Esophagus (tissue), 2 donors: ENCODE measurements at regions not wholly inside any gene's neighbourhood (a gene's known extent, or its start where the extent isn't known, plus 50 kb on each side); places are given as distances from the start of the nearest gene placed in this dataset.
"Not testable (repeated sequence)": the region's sequence is repeated elsewhere in the genome, so short reads cannot be mapped to it uniquely, and the experiment has no call there.

ENCODE experiments used
- H3K27ac ChIP-seq, 2 donors: one replicate each; pipeline ENCODE4 v1.5.1; 2013; ENCODE audit warnings: low read depth in 2 of 2, mild to moderate bottlenecking in 2 of 2, inconsistent platforms in 1 of 2, low read length in 1 of 2, moderate library complexity in 1 of 2
- H3K27me3 ChIP-seq, 2 donors: one replicate each; pipeline ENCODE4 v1.6.1; 2013; ENCODE audit warnings: low read length in 2 of 2, control low read depth in 1 of 2, mild to moderate bottlenecking in 1 of 2; ENCODE audit not compliant: insufficient read depth in 2 of 2, control insufficient read depth in 1 of 2
- H3K36me3 ChIP-seq, 2 donors: one replicate each; pipeline ENCODE4 v1.6.1; 2013; ENCODE audit warnings: low read length in 1 of 2; ENCODE audit not compliant: control insufficient read depth in 2 of 2, insufficient read depth in 2 of 2
- H3K4me1 ChIP-seq, 2 donors: one replicate each; pipeline ENCODE4 v1.6.1; 2013; ENCODE audit warnings: low read length in 1 of 2; ENCODE audit not compliant: control insufficient read depth in 2 of 2, insufficient read depth in 2 of 2
- H3K4me3 ChIP-seq, 2 donors: one replicate each; pipeline ENCODE4 v1.5.1; 2013; ENCODE audit warnings: low read length in 2 of 2, mild to moderate bottlenecking in 2 of 2, low read depth in 1 of 2, moderate library complexity in 1 of 2
- H3K9me3 ChIP-seq, 2 donors: one replicate each; pipeline ENCODE4 v1.6.1; 2013; ENCODE audit warnings: mild to moderate bottlenecking in 2 of 2, low read depth in 1 of 2, low read length in 1 of 2, moderate library complexity in 1 of 2; ENCODE audit not compliant: control insufficient read depth in 2 of 2, insufficient read depth in 1 of 2
- WGBS, 2 donors: extraction: QIAGEN DNeasy Blood & Tissue Kit; methylation state at CpG; one replicate each; pipeline ENCODE4 v1.1.7; 2013; 5-methylcytosine and 5-hydroxymethylcytosine counted together
- donor health status: healthy with polysubstance abuse.
- donor health status: Bipolar disorder and iron deficiency.

DNA sequence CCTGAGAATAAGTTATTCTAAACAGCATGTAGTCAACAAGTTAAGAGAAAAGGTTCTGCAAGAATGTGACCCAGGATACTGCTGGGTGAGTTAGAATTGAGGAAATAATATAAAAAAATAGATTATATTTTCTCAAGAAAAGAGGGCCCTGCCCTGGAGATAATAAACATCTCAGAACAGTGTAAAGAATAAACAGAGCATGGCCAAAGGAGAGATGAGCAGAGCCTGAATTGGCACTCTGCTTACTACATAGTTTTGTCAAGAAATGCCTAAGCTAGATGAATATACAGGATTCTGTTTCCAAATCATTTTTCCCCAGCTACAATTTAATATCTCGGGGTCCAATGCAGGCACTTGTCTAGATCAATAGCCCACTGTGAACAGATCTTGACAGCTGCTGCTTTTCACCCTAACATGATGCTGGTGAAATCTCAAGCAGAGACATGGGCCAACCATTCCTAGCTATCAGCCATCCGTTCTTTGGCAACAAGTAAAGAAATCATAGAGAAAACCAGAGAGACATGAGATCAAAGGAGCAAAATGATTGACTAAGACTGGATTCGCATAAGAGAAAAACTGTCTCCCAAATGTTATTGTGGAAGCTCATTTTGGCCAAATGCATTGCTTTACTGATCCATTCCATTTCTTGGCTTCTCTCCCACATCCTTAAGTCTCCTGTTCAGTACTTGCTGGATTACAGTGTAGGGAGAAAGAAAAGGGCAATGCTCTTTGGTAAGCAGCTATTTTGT lies 173.2 kb downstream of the PRELID2 start:
- H3K9me3 ChIP-seq = no peaks in the 10 kb centered on the region
- no peaks in the 10 kb centered on the region for H3K4me1 ChIP-seq
- H3K36me3 ChIP-seq = no peaks in the 10 kb centered on the region
- WGBS, 2 donors = 37 to 60% methylated on average over 3 of the region's 3 CpGs
- no peak overlapping the region for H3K27ac ChIP-seq
- no peak overlapping the region for H3K4me3 ChIP-seq
- H3K27me3 ChIP-seq = no peaks in the 10 kb centered on the region

DNA sequence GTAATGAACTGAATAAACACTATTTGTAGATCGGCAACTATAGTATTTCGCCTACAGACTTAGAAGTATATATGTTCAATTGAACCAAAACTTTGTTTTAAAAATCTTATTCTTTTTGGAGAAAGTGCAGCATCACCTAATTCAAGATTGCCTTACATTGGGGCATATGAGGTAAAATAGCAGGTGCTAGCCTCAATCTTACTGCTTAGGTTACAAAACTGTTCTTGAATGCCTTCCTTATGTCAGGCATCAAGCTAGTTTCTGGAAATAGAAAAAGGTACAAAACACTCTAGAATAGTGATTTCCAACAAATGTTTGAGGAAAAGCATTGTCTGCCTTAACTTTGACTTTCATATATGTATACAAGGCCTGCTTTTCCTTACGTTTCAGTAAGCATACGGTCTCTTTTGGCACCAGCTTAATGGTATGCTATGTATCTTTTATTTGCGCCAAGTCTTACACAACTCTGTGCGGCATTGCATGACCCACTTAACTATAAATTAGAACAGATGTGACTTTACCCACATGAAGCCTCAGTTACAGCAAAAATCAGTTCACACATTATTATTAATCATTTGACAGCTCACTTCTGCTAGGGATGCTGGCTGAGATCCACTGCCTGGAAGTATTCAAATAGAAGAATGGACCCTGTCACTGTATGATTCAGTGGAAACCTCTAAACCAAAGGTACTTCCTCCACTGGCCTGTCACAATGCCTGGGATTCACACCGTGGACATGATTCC lies 174.1 kb downstream of the PRELID2 start:
- WGBS, 2 donors = 50 to 63% methylated on average over 7 of the region's 7 CpGs
- H3K27me3 ChIP-seq = no peaks in the 10 kb centered on the region
- H3K4me1 ChIP-seq = no peaks in the 10 kb centered on the region
- H3K27ac ChIP-seq = no peak overlapping the region
- H3K36me3 ChIP-seq = no peaks in the 10 kb centered on the region
- no peaks in the 10 kb centered on the region for H3K9me3 ChIP-seq
- no peak overlapping the region for H3K4me3 ChIP-seq

DNA sequence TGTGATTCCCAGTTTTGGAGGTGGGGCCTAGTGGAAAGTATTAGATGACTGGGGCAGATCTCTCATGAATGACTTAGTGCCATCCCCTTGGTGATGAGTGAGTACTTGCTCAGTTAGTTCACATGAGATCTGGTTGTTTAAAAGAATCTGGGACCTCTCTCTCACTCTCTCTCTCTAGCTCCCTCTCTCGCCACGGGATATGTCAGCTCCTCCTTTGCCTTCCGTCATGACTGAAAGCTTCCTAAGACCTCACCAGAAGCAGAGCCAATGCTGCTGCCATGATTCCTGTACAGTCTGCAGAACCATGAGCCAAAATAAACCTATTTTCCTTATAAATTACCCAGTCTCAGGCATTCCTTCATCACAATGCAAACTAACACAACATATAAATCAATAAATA lies 176.7 kb downstream of the PRELID2 start:
- Histone ChIP-seq H3K27ac (no peak overlapping the region), H3K27me3 (no peaks in the 10 kb centered on the region), H3K9me3 (no peaks in the 10 kb centered on the region), H3K36me3 (no peaks in the 10 kb centered on the region), H3K4me3 (no peak overlapping the region), H3K4me1 (no peaks in the 10 kb centered on the region)
- WGBS, 2 donors = 94% methylated on average over 3 of the region's 3 CpGs

DNA sequence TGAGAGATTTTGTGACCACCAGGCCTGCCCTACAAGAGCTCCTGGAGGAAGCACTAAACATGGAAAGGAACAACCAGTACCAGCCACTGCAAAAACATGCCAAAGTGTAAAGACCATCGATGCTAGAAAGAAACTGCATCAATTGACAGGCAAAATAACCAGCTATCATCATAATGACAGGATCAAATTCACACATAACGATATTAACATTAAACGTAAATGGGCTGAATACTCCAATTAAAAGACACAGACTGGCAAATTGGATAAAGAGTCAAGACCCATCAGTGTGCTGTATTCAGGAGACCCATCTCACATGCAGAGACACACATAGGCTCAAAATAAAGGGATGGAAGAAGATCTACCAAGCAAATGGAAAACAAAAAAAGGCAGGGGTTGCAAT lies 182.4 kb downstream of the PRELID2 start:
- not testable (repeated sequence) for H3K4me1 ChIP-seq, H3K27me3 ChIP-seq, H3K27ac ChIP-seq, H3K9me3 ChIP-seq, H3K4me3 ChIP-seq, H3K36me3 ChIP-seq
- WGBS, 2 donors = 87 to 95% methylated on average over 3 of the region's 3 CpGs

DNA sequence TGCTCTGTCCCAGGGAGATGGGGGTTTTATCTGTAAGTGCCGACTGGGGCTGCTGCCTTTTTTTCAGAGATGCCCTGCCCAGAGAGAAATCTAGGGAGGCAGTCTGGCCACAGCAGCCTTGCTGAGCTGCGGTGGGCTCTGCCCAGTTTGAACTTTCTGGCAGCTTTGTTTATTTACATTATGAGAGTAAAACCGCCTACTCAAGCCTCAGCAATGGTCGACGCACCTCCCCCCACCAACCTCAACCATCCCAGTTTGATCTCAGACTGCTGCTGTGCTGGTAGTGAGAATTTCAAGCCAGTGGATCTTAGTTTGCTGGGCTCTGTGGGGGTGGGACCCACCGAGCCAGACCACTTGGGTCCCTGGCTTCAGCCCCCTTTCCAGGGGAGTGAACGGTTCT lies 188.0 kb downstream of the PRELID2 start:
- not testable (repeated sequence) for H3K36me3 ChIP-seq, H3K9me3 ChIP-seq, H3K27ac ChIP-seq, H3K4me1 ChIP-seq, H3K27me3 ChIP-seq, H3K4me3 ChIP-seq
- 57 to 67% methylated on average over 7 of the region's 7 CpGs for WGBS, 2 donors

DNA sequence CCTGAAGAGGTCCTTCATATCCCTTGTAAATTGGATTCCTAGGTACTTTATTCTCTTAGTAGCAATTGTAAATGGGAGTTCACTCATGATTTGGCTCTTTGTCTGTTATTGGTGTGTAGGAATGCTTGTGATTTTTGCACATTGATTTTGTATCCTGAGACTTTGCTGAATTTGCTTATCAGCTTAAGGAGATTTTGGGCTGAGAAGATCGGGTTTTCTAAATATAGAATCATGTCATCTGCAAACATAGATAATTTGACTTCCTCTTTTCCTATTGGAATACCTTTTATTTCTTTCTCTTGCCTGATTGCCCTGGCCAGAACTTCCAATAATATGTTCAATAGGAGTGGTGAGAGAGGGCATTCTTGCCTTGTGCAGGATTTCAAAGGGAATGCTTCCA lies 191.9 kb downstream of the PRELID2 start:
- WGBS, 2 donors = 58 to 72% methylated on average over 1 of the region's 1 CpG
- not testable (repeated sequence) for H3K27me3 ChIP-seq, H3K9me3 ChIP-seq, H3K27ac ChIP-seq, H3K4me1 ChIP-seq, H3K4me3 ChIP-seq, H3K36me3 ChIP-seq

DNA sequence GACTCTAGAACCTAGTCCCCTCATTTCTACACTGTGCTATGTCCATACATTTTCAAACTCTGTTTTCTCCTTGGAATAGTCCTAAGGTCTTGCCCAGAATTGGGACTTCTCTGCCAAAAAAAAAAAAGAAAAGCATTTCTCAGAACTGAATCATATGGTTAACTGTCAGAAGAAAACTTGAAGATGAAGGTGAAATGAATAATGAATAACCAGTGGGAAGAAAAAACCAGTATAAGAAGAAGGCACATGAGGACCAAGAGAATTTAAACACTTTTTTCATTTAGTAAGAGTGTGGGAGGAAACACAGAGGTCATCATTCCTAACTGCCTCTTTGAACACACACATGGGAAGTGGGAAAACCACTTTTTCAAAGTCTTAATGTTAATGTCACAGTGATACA lies 197.7 kb downstream of the PRELID2 start:
- Histone ChIP-seq H3K4me3 (no peak overlapping the region), H3K9me3 (no peaks in the 10 kb centered on the region), H3K4me1 (no peaks in the 10 kb centered on the region), H3K27me3 (no peaks in the 10 kb centered on the region), H3K36me3 (no peaks in the 10 kb centered on the region), H3K27ac (no peak overlapping the region)

DNA sequence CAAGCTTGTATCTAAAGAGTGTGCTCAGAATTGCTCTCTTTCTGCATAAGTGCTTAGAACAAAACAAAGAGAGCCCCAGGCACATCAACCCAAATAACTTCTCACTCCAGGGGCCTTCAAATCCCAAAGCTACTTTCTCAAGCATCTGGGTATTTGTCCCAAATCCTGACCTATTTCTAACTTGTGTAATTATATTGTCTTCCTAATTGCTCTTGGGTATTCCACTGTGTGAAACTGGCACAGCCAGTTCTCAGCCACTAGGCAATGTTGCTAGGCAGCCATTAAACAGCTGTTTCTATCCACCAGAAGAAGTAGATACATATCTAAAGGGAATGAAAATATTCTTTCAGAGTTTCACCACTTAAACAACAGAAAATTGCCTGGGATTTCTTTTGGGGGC lies 198.8 kb downstream of the PRELID2 start:
- Histone ChIP-seq H3K4me3 (no peak overlapping the region), H3K27me3 (no peaks in the 10 kb centered on the region), H3K9me3 (no peaks in the 10 kb centered on the region), H3K4me1 (no peaks in the 10 kb centered on the region), H3K36me3 (no peaks in the 10 kb centered on the region), H3K27ac (no peak overlapping the region)

DNA sequence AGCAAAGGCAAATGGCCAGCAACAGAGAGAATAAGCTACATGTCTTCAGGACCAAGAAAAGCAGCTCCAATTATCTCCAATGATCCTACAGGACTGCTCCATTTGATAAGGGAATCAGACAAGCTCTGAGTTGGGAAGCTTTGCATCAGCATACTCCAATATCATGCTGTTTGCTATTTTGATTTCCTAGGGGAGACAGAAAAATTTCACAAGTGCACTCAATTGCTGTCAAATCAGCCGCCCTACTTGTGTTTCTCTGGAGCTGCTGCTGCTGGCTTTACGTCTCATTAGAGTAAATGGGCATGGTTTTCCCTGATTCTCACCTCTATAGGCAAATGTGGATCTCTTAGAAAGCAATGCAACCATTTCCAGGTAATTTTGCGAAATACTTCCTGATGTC lies 201.7 kb downstream of the PRELID2 start:
- Histone ChIP-seq H3K27me3 (no peaks in the 10 kb centered on the region), H3K36me3 (no peaks in the 10 kb centered on the region), H3K9me3 (no peaks in the 10 kb centered on the region), H3K4me3 (no peak overlapping the region), H3K27ac (no peak overlapping the region), H3K4me1 (no peaks in the 10 kb centered on the region)
- 94% methylated on average over 3 of the region's 3 CpGs for WGBS, 2 donors

DNA sequence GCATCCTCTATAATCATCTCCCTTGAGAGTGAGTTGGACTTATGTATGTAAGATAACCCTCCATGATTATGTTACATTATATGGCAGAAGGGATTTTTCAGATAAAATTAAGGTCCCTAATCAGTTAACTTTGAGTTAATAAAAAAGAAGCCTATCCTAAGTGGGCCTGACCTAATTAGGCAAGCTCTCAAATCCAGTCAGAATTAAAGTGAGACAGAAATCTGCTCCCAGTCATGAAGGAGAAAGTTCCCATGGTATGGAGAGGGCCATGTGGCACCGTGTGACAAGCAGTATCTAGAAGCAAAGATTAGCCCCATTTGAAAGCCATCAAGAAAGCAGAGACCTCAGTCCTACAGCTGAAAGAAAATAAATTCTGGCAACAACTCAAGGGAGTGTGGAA lies 202.4 kb downstream of the PRELID2 start:
- Histone ChIP-seq H3K9me3 (no peaks in the 10 kb centered on the region), H3K27me3 (no peaks in the 10 kb centered on the region), H3K4me1 (no peaks in the 10 kb centered on the region), H3K36me3 (no peaks in the 10 kb centered on the region), H3K27ac (no peak overlapping the region), H3K4me3 (no peak overlapping the region)
- 76 to 79% methylated on average over 1 of the region's 1 CpG for WGBS, 2 donors
